ENCODE measurements at regions not wholly inside any gene's neighbourhood (a gene's known extent, or its start where the extent isn't known, plus 50 kb on each side); places are given as distances from the start of the nearest gene placed in this dataset.

DNA sequence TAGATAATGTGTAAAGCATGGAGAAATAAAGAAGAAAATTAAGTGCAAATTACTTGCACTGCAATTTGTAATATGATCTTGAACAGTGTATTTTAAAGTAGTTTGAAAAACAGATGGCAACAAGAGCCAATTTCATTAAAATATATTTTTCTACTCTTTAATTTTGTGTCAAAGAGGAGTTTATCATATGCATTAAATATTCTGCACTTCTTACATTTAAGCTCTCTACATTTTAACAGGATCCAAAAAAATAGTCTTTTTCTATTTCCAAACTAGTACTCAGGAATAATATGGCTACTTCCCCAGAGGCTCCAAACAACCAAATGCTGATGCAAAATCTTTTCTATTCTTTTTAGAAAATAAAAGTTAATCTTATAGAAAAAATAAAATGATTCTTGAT is 1221.5 kb downstream of the FSCB start:
- TF ChIP-seq, protein P1, sequence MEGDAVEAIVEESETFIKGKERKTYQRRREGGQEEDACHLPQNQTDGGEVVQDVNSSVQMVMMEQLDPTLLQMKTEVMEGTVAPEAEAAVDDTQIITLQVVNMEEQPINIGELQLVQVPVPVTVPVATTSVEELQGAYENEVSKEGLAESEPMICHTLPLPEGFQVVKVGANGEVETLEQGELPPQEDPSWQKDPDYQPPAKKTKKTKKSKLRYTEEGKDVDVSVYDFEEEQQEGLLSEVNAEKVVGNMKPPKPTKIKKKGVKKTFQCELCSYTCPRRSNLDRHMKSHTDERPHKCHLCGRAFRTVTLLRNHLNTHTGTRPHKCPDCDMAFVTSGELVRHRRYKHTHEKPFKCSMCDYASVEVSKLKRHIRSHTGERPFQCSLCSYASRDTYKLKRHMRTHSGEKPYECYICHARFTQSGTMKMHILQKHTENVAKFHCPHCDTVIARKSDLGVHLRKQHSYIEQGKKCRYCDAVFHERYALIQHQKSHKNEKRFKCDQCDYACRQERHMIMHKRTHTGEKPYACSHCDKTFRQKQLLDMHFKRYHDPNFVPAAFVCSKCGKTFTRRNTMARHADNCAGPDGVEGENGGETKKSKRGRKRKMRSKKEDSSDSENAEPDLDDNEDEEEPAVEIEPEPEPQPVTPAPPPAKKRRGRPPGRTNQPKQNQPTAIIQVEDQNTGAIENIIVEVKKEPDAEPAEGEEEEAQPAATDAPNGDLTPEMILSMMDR (IDR thresholded peaks at IDR 0.05; ENCODE audit: borderline replicate concordance, extremely low read depth, low read length, poor library complexity, severe bottlenecking) = no peak
- TF ChIP-seq EZH2 (IDR thresholded peaks at IDR 0.05; ENCODE audit: borderline replicate concordance, low read depth, low read length, severe bottlenecking) = no peak

Data from DND-41 (cell line).